ENCODE measurements at regions not wholly inside any gene's neighbourhood (a gene's known extent, or its start where the extent isn't known, plus 50 kb on each side); places are given as distances from the start of the nearest gene placed in this dataset.
A peak's percentile ranks its signal among the peaks of the same experiment; 100 is the strongest.
"Not testable (repeated sequence)": the region's sequence is repeated elsewhere in the genome, so short reads cannot be mapped to it uniquely, and the experiment has no call there.

DNA sequence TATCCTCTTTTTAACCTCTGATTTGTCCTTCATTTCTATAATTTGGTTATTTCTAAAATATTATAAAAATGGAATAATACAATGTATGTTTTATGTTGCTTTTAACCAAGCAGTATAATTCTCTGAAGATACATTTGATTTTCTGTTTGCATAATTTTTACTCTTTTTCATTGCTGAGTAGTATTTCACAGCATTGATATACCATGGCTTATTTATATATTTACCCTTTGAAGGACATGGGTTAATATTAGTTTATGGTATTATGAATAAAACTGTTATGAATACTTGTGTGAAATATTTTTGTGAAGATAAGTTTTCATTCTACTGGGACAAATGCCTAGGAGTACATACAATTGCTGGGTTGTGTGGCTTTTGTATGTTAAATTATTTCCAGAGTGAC, 748.6 kb downstream of the TENT5A start:
- Histone ChIP-seq H3K9ac (no peak overlapping the region), H3K36me3 (no peaks in the 10 kb centered on the region), H3K4me3 (no peak overlapping the region), H4K20me1 (no peaks in the 10 kb centered on the region), H3K27me3 (no peaks in the 10 kb centered on the region), H3K27ac (no peak overlapping the region), H3K4me1 (no peaks in the 10 kb centered on the region), H3K4me2 (no peak overlapping the region), H3K9me3 (replicated peaks in 1 of 11) (no peaks in the 10 kb centered on the region; a peak in 1 of 22 replicates)
- TF ChIP-seq Cebpa-rat (IDR thresholded peaks at IDR 0.05), result no peak

DNA sequence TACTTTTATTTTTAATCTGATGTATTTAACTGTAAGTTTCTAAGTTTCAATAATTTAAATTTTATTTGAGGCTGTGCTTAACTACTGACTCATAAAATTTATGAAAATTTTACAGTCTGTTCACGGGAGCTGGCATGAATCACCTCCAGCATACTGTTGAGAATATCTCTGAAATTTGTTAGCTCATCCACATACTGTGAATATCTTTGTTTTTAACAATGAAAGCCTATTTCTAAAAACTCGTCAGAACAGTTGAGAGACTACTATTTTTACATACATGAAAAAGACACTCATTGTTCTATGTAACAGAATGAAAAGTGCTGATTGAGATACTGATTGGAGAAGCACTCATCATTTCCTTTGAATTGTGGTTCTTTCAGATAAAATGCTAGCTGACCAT, 749.3 kb downstream of the TENT5A start:
- H3K36me3 ChIP-seq, result no peaks in the 10 kb centered on the region
- no peaks in the 10 kb centered on the region; a peak in 1 of 22 replicates for H3K9me3 ChIP-seq (replicated peaks in 1 of 11)
- H4K20me1 ChIP-seq, result no peaks in the 10 kb centered on the region
- no peak for TF ChIP-seq Cebpa-rat (IDR thresholded peaks at IDR 0.05)
- H3K27ac ChIP-seq, result no peak overlapping the region
- H3K4me1 ChIP-seq, result no peaks in the 10 kb centered on the region
- H3K4me2 ChIP-seq, result no peak overlapping the region
- no peaks in the 10 kb centered on the region for H3K27me3 ChIP-seq
- H3K9ac ChIP-seq, result no peak overlapping the region
- no peak overlapping the region for H3K4me3 ChIP-seq

DNA sequence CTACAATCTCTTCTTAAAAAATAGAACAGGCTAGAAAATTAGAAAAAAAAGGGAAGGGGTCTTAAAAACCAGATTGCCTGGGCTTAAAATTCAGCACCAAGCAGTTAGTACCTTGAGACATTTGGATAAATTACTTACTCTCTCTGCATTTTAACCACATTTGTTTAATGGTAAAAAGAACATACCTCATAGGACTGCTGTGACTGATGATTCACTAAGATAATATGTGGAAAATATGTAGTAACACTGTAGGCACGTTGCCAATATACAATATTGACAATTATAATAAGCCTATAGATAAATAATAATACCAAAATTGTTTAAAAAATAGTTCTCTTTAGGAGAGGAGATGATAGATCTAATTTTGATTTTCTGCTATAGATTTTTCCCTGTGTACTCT, 750.4 kb downstream of the TENT5A start:
- no peak for TF ChIP-seq Cebpa-rat (IDR thresholded peaks at IDR 0.05)
- Histone ChIP-seq H3K27ac (no peak overlapping the region), H3K9ac (no peak overlapping the region), H3K36me3 (no peaks in the 10 kb centered on the region), H3K9me3 (replicated peaks in 1 of 11) (no peaks in the 10 kb centered on the region; a peak in 1 of 22 replicates), H4K20me1 (no peaks in the 10 kb centered on the region), H3K4me1 (no peaks in the 10 kb centered on the region), H3K27me3 (no peaks in the 10 kb centered on the region), H3K4me3 (no peak overlapping the region), H3K4me2 (no peak overlapping the region)

DNA sequence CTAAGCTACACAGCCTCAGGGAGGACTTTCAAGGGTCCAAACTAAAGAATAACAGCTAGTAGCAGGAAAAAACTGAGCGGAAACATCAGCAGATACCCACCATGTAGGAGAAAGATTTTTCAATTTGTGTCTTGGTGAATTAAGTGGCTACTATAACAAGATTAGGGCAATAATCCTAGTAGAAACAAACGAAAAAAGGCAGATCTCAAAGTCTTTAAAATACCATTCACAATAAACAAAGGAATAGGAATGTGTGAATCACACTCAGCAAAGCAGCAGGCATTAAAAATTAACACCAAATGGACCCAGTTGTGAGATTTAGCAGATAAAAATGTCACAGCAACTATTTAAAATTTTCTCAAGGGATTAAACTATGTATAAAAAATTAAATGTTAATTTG, 761.2 kb downstream of the TENT5A start:
- H3K9ac ChIP-seq, result no peak overlapping the region
- H3K27me3 ChIP-seq, result no peaks in the 10 kb centered on the region
- no peaks in the 10 kb centered on the region for H3K36me3 ChIP-seq
- no peak overlapping the region for H3K4me2 ChIP-seq
- H3K4me1 ChIP-seq, result no peaks in the 10 kb centered on the region
- H3K9me3 ChIP-seq (replicated peaks in 1 of 11), result no peaks in the 10 kb centered on the region
- no peak overlapping the region for H3K27ac ChIP-seq
- no peak for TF ChIP-seq Cebpa-rat (IDR thresholded peaks at IDR 0.05)
- no peaks in the 10 kb centered on the region for H4K20me1 ChIP-seq
- no peak overlapping the region for H3K4me3 ChIP-seq

DNA sequence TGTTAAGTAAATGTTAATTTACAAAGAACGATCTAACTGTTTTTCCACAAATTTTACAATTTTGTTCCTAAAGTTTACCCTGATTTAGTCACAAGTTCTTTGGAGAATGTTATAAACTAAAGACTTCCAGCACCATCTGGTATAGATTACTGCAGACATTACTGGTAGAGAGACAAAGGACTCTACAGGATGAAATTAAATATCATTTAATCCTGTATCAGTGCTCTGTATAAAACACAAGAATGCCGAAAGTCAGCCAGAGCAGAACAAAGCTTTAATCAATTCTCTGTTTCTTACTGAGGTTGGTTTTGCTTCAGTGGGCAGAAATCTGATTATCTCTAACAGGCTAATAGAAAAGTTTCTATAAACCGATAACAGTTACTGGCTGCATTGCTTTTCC, 763.6 kb downstream of the TENT5A start:
- no peaks in the 10 kb centered on the region for H3K27me3 ChIP-seq
- no peak overlapping the region for H3K9ac ChIP-seq
- no peak for TF ChIP-seq Cebpa-rat (IDR thresholded peaks at IDR 0.05)

DNA sequence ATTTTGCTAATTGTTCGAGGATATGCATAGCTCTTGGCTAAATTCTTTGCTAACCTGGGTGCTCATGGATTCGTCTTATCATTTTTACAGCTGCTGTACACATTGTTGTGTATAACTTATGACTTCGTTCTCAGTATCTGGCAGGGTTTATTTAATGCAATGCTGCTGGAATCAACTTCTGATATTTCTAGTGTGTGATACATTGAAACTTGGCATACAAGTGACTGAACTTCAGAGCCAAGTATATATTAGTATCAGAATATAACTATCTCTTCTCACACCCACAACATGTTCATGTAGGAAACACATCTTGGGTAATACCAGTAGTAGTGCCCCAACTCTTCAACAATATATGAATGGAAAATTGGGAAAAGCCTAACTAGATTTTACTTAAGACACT, 764.2 kb downstream of the TENT5A start:
- H3K27me3 ChIP-seq, result no peaks in the 10 kb centered on the region
- no peak overlapping the region for H3K9ac ChIP-seq
- H3K36me3 ChIP-seq, result no peaks in the 10 kb centered on the region
- no peak for TF ChIP-seq Cebpa-rat (IDR thresholded peaks at IDR 0.05)
- no peaks in the 10 kb centered on the region for H3K4me1 ChIP-seq
- H3K4me2 ChIP-seq, result no peak overlapping the region
- H3K27ac ChIP-seq, result no peak overlapping the region
- no peaks in the 10 kb centered on the region for H4K20me1 ChIP-seq
- no peaks in the 10 kb centered on the region for H3K9me3 ChIP-seq (replicated peaks in 1 of 11)
- no peak overlapping the region for H3K4me3 ChIP-seq

More for the DNA sequence above, 763.6 kb downstream of the TENT5A start:
- no peaks in the 10 kb centered on the region for H3K36me3 ChIP-seq
- H4K20me1 ChIP-seq, result no peaks in the 10 kb centered on the region
- H3K9me3 ChIP-seq (replicated peaks in 1 of 11), result no peaks in the 10 kb centered on the region
- H3K27ac ChIP-seq, result no peak overlapping the region
- H3K4me3 ChIP-seq, result no peak overlapping the region
- no peaks in the 10 kb centered on the region for H3K4me1 ChIP-seq
- H3K4me2 ChIP-seq, result no peak overlapping the region

DNA sequence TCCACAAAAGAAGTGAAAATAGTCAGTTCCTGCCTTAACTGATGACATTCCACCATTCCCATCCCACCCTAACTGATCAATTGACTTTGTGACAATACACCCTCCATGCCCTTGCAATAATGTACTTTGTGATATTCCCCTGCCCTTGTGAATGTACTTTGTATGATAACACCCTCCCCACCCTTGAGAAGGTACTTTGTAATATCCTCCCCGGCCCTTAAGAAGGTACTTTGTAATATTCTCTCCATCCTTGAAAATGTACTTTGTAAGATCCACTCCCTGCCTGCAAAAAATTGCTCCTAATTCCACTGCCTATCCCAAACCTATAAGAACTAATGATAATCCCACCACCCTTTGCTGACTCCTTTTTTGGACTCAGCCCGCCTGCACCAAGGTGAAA, 771.3 kb downstream of the TENT5A start:
- not testable (repeated sequence) for H3K4me1 ChIP-seq; H3K27me3 ChIP-seq; H3K9me3 ChIP-seq (replicated peaks in 1 of 11); H4K20me1 ChIP-seq; H3K4me3 ChIP-seq; H3K4me2 ChIP-seq; H3K36me3 ChIP-seq; H3K9ac ChIP-seq; H3K27ac ChIP-seq

DNA sequence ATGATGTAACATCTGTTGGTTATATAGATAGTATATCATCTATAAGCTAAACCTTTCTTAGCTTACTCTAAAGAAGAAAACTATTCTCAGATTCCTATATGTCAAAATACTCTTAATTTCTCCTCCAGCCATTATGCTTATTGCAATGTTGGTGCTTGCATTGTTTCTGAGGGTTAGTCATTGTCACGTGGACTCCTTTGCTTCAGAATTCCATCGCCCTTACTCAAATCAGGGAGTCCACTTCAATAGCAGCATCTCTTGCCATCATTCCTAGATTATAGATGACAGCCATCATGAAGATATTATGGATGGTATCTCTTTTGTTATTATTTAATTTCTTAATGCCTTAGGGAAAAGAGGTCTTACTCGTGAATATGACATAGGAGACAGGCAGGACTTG, 776.1 kb downstream of the TENT5A start:
- TF ChIP-seq Cebpa-rat (IDR thresholded peaks at IDR 0.05), result no peak

DNA sequence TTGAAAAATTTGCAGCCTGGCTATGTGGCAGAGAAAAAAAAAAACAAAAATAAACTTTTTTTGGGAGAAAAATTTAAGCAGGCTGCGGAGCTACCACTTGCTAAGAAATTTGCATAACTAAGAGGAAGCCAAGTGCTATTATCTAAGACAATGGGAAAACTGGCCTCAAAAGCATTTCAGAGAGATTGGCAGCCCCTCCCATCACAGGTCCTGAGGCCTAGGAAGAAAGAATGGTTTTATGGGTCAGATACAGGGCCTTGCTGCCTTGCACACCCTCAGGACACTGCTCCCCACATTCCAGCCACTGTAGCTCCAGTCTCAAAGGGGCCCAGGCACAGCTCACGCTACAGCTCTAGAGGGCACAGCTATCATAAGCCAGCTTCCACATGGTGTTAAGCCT, 777.9 kb downstream of the TENT5A start:
- H3K4me1 ChIP-seq, result no peaks in the 10 kb centered on the region
- no peaks in the 10 kb centered on the region for H3K36me3 ChIP-seq
- H3K9me3 ChIP-seq (replicated peaks in 1 of 11), result no peaks in the 10 kb centered on the region
- no peak overlapping the region for H3K27ac ChIP-seq
- TF ChIP-seq Cebpa-rat (IDR thresholded peaks at IDR 0.05), result no peak
- no peaks in the 10 kb centered on the region for H3K27me3 ChIP-seq
- H3K4me3 ChIP-seq, result no peak overlapping the region
- no peak overlapping the region for H3K9ac ChIP-seq
- no peaks in the 10 kb centered on the region for H4K20me1 ChIP-seq
- no peak overlapping the region for H3K4me2 ChIP-seq

More for the DNA sequence above, 776.1 kb downstream of the TENT5A start:
- no peak overlapping the region for H3K4me3 ChIP-seq
- no peak overlapping the region for H3K9ac ChIP-seq
- H3K4me2 ChIP-seq, result no peak overlapping the region
- no peaks in the 10 kb centered on the region for H3K9me3 ChIP-seq (replicated peaks in 1 of 11)
- no peaks in the 10 kb centered on the region for H3K4me1 ChIP-seq
- H3K36me3 ChIP-seq, result no peaks in the 10 kb centered on the region
- H3K27me3 ChIP-seq, result no peaks in the 10 kb centered on the region
- no peak overlapping the region for H3K27ac ChIP-seq
- H4K20me1 ChIP-seq, result no peaks in the 10 kb centered on the region

DNA sequence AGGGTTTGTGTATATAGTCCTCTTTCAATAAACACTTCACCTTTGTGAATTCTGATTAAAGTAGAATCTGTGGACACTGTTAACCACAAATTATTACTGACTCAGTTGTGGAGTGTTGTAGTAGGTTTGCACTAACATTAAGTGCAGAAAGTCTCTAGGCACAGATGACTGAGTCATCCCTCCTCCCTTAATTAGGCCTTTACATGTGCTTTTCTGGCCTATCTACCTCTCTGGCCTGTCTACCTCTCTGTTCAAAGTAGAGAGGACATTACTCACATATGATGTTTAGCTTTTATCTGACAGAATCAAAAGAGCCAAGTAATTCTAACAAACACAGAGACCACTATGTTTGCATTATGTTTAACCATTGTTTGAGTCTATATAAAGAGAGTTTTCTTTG, 783.0 kb downstream of the TENT5A start:
- Histone ChIP-seq H3K27ac (no peak overlapping the region), H3K4me1 (no peaks in the 10 kb centered on the region; a peak in 2 of 20 replicates), H3K9ac (no peak overlapping the region), H3K27me3 (no peaks in the 10 kb centered on the region), H3K4me3 (no peak overlapping the region), H3K4me2 (no peak overlapping the region), H3K36me3 (no peaks in the 10 kb centered on the region), H4K20me1 (no peaks in the 10 kb centered on the region), H3K9me3 (replicated peaks in 1 of 11) (no peaks in the 10 kb centered on the region)
- TF ChIP-seq Cebpa-rat (IDR thresholded peaks at IDR 0.05), result no peak

DNA sequence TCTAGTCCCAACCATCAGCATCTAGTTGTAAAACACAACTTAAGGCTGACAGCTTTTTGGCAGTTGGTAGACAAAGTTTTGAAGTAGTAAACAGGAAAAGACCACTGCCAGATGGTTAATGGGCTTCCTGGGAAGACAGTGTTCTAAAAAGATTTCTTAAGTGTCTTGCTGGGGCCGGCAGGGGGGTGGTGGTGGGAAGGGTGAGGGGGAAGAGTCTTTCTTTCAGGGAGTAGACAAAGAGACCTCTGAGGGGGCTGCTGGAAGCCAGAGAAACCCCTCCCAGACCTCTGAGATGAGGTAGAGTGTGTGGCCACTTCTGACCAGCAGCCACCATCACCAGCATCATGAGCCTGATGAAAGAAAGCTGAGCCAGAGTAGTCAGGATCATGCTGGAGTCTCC, 784.9 kb downstream of the TENT5A start:
- no peak overlapping the region for H3K4me3 ChIP-seq
- no peaks in the 10 kb centered on the region; a peak in 2 of 20 replicates for H3K4me1 ChIP-seq
- H3K9me3 ChIP-seq (replicated peaks in 1 of 11), result no peaks in the 10 kb centered on the region
- H3K36me3 ChIP-seq, result no peaks in the 10 kb centered on the region
- no peak overlapping the region for H3K9ac ChIP-seq
- H3K4me2 ChIP-seq, result peak overlapping the region in 2 of 11 experiments; percentile 18 to 24; a peak in 3 of 22 replicates
- H3K27ac ChIP-seq, result peak overlapping the region in 1 of 11 experiments; percentile 26; a peak in 1 of 22 replicates
- H4K20me1 ChIP-seq, result no peaks in the 10 kb centered on the region
- H3K27me3 ChIP-seq, result no peaks in the 10 kb centered on the region
- TF ChIP-seq Cebpa-rat (IDR thresholded peaks at IDR 0.05), result no peak
